Testis (tissue), 2 donors: ENCODE measurements at regions not wholly inside any gene's neighbourhood (a gene's known extent, or its start where the extent isn't known, plus 50 kb on each side); places are given as distances from the start of the nearest gene placed in this dataset.

Source experiments
- CTCF ChIP-seq, 3 experiments: fragments of 450-650 bp in 2 of 3; fragments of 200-600 bp in 1 of 3; sonication (generic) in 1 of 3; IDR thresholded peaks; one replicate each; pipeline ENCODE4 v1.5.1; 2016 to 2019; ENCODE audit warnings: antibody characterized with exemption in 3 of 3, mild to moderate bottlenecking in 2 of 3, moderate library complexity in 1 of 3
- POLR2A ChIP-seq: fragments of 450-650 bp; IDR thresholded peaks from one replicate; pipeline ENCODE4 v1.6.1; 2017; ENCODE audit warnings: antibody characterized with exemption, mild to moderate bottlenecking, moderate library complexity

DNA sequence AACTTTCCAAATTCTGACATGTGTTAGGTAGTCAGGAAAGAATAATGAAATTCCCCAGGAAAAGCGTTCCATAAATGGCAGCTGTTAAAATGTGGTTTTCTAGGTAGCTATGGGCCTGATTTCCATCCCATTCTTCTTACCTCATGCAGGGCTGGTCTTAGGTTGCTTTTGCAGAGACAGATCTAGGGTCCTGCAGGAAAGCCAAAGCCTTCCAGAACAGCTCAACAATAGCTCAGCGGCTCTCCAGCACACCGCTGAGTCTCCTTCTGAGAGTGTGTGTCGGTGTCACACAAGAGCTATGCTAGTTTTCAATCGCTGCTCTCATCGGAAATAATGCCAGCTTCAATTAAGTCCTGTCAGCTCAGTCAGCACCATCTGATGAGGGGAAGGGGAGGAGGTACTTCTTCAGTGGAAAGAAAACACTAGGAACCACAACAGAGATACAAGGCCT lies 106.7 kb downstream of the TMEM30B start:
- TF ChIP-seq CTCF (IDR thresholded peaks at IDR 0.05) (no peak), POLR2A (no peak)
